ENCODE measurements at regions not wholly inside any gene's neighbourhood (a gene's known extent, or its start where the extent isn't known, plus 50 kb on each side); places are given as distances from the start of the nearest gene placed in this dataset.

GRCh38 chr2:241942416-241943208, 73.1 kb downstream of the RTP5 start:
- DNase-seq (ENCODE audit: low read depth), result no peak

GRCh38 chr2:241943209-241943850, 73.8 kb downstream of the RTP5 start:
- no peak for DNase-seq (ENCODE audit: low read depth)

DNA sequence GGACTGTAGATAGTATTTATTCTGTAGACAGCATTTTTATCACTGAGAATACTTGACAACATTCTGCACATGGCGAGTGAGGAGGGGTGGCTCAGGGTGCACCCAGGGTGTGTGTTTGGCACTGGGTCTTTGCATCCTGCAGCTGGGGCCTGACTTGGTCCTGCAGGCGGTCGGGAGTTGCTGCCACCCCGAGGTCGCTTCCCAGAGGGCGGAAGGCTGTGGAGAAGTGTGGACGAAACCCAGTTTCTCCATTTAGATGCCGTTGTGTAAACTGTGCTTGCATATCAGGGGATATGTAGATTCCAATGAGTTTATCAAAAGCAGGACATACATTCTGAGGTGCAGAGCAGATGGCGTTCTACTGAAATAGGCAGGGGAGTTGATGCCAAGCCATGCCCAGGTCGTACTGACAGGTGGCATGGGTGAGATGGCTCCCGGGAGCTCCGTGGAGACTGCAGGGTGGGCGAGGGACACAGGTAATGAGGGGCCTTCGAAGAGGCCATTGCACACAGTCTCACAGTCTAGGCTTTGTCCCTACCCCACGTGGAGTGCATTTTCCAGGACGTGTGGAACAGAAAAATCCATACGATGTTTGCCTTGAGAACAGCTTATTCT, 74.5 kb downstream of the RTP5 start:
- no peak for DNase-seq (ENCODE audit: low read depth)

DNA sequence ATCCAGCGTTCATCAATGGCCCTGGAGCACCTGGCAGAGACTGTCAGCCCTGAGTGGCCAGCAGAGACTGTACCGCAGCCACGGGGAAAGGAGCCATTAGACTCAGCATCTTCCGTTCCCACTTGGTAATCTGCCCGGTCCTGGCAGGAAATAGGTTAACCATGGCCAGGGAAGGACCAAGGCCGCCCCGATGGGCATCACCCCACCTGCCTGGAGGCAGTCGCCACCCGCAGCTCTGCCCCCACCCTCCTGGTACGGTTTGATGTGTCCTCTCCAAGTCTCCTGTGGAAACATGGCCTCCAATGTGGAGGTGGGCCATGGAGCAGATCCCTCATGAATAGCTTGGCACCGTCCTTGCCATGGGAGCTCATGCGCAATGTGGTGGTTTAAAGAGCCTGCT, 75.3 kb downstream of the RTP5 start:
- DNase-seq (ENCODE audit: low read depth), result no peak

DNA sequence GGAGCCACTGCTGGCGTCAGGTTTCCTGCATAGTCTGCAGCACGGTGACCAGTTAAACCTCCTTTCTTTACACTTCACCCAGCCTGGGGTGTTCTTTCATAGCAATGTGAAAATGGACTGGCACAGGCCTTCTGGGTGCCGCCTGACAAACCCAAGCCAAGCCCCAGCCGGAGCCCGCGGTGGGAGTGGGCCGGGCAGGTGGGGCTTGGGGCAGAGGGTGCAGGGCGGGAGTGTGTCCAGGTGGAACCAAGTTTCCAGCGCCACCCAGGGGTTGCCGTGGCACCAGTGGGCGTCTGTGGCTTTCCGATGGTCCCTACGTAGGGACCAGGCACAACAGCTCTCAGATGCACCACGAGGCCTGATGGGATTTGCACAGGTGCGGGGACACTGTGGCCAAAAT, 75.8 kb downstream of the RTP5 start:
- no peak for DNase-seq (ENCODE audit: low read depth)

DNA sequence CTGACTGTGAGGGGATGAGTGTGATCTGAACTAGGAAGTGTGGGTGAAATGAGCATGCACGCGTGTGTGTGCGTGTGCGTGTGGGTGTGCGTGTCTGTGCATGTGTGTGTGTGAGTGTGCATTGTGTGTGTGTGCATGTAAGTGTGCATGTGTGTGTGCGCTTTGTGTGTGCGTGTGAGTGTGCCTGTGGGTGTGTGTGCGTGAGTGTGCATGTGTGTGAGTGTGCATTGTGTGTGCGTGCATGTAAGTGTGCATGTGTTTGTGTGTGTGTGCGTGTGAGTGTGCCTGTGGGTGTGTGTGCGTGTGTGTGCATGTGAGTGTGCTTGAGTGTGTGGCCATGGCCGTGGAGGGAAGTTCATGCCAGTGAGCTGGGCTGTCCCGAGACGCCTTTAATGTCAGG, 76.3 kb downstream of the RTP5 start:
- DNase-seq (ENCODE audit: low read depth), result no peak

GRCh38 chr2:241946306-241947003, 76.9 kb downstream of the RTP5 start:
- DNase-seq (ENCODE audit: low read depth), result no peak

GRCh38 chr2:241947004-241947350, 77.4 kb downstream of the RTP5 start:
- DNase-seq (ENCODE audit: low read depth), result no peak

- no peak for DNase-seq (ENCODE audit: low read depth)
These were observed 77.9 kb downstream of the RTP5 start for GRCh38 chr2:241947401-241947800.

DNA sequence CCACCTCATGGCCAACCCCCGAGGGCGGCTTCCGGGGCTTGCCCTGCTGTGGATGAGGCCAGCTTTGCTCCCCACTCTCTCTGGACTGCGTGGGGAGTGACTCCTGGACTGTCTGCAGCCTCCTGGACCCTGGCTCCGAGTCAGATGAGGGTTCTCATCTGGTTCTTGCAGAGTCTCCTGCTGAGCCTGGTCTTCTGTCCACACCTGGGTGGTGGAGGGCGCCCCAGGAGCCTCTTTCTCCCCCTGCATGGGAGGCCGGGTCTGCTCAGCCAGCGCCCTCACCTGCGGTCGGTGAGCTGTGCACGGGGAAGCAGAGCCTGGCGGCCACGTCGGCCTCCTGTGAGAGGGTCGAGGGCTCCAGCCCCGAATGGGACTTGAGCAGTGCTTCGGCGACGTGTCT, 78.3 kb downstream of the RTP5 start:
- DNase-seq (ENCODE audit: low read depth), result no peak

DNA sequence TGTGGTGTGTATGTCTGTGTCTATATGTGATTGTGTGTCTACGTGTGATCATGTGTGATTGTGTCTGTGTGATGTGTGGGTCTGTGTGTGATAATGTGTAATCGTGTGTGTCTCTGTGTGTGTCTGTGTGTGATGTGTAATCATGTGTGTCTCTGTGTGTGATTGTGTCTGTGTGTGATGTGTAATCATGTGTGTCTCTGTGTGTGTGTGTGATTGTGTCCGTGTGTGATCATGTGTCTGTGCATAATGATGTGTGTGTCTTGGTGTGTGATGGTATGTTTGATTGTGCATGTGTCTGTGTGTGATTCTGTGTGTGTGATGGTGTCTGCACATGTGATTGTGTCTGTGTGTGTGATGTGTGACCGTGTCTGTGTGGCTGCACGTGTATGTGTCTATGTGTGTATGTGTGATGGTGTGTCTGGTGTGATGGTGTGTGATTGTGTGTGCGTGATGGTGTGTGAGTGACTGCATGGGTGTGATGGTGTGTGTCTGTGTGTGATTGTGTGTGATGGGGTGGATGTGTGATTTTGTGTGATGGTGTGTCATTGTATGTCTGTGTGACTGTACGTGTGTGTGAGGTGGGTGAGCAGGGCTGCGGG, 78.9 kb downstream of the RTP5 start:
- DNase-seq (ENCODE audit: low read depth), result no peak

- DNase-seq (ENCODE audit: low read depth), result no peak
These were observed 79.6 kb downstream of the RTP5 start for GRCh38 chr2:241948901-241949735.

GRCh38 chr2:241949736-241950412, 80.3 kb downstream of the RTP5 start:
- no peak for DNase-seq (ENCODE audit: low read depth)

- DNase-seq (ENCODE audit: low read depth), result peak; percentile 80
These were observed 81.1 kb downstream of the RTP5 start for GRCh38 chr2:241950413-241951315.

- no peak for DNase-seq (ENCODE audit: low read depth)
These were observed 81.8 kb downstream of the RTP5 start for GRCh38 chr2:241951316-241951700.

DNA sequence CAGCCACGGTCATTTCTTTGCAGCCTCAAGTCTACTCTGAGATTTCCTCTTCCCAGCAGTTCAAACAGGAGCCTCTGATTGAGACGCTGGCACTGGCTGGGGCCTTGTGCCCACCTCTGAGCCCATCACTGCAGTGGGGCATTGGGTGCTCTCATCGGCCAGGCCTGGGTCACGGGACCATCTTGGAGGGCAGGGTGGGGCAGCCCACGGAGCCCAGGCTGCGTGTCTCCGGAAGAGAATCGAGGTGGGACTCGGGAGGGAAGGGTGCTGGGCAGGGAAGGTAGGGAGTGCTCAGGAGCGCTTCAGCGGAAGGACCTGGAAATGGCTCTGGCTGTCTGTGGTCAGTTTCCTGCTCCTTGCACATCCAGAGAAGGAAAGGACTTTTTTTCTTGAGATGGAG, 82.4 kb downstream of the RTP5 start:
- DNase-seq (ENCODE audit: low read depth), result no peak

- no peak for DNase-seq (ENCODE audit: low read depth)
These were observed 83.3 kb downstream of the RTP5 start for GRCh38 chr2:241952816-241953215.

DNA sequence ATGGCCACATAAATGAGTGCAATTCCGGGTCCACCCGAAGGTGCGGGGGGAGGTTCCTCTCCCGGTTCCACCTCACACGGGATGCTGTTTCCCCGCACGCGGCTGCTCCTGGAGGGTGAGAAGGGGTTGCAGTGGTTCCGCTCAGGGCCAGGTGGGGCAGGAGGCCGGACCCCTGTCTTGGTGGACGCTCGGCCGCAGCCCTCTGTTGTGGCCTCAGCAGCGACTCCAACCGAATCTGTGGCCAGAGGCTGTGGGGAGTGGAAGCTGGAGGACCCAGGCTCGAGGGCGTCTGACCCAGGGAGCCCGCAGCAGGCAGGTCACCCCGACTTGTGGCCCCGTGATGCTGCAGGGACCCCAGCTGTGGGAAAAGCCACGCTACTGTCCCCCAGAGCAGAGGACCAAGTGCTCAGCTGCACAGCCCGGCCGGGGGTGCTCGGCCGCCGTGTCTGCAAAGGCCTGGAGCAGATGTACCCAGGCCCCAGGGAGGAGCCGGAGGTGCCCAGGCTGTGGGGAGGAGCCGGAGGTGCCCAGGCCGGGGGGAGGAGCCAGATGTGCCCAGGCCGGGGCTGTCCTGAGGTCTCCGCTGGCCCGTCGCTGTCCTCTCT, 83.9 kb downstream of the RTP5 start:
- DNase-seq (ENCODE audit: low read depth), result no peak

Data from myocyte (in vitro differentiated cells).